Tibial nerve (tissue), 4 donors: ENCODE measurements at regions not wholly inside any gene's neighbourhood (a gene's known extent, or its start where the extent isn't known, plus 50 kb on each side); places are given as distances from the start of the nearest gene placed in this dataset.

Experiments used
- CTCF ChIP-seq, 5 experiments: fragments of 200-600 bp in 3 of 5; fragments of 450-650 bp in 2 of 5; sonication (generic) in 3 of 5; IDR thresholded peaks; one replicate each; pipeline ENCODE4 v1.5.1; 2016 to 2019; ENCODE audit warnings: antibody characterized with exemption in 5 of 5, mild to moderate bottlenecking in 3 of 5, moderate library complexity in 2 of 5
- EP300 ChIP-seq, 2 donors: sonication (generic); formaldehyde crosslinking; IDR thresholded peaks; one replicate each; pipeline ENCODE4 v1.6.1; 2017; ENCODE audit warnings: antibody characterized with exemption in 2 of 2, mild to moderate bottlenecking in 1 of 2

- TF ChIP-seq CTCF (IDR thresholded peaks at IDR 0.05) (no peak), EP300 (IDR thresholded peaks at IDR 0.05) (no peak)
These were observed 54.9 kb upstream of the WNT7A start for GRCh38 chr3:13934813-13935212.
